ENCODE measurements at regions not wholly inside any gene's neighbourhood (a gene's known extent, or its start where the extent isn't known, plus 50 kb on each side); places are given as distances from the start of the nearest gene placed in this dataset.

DNA sequence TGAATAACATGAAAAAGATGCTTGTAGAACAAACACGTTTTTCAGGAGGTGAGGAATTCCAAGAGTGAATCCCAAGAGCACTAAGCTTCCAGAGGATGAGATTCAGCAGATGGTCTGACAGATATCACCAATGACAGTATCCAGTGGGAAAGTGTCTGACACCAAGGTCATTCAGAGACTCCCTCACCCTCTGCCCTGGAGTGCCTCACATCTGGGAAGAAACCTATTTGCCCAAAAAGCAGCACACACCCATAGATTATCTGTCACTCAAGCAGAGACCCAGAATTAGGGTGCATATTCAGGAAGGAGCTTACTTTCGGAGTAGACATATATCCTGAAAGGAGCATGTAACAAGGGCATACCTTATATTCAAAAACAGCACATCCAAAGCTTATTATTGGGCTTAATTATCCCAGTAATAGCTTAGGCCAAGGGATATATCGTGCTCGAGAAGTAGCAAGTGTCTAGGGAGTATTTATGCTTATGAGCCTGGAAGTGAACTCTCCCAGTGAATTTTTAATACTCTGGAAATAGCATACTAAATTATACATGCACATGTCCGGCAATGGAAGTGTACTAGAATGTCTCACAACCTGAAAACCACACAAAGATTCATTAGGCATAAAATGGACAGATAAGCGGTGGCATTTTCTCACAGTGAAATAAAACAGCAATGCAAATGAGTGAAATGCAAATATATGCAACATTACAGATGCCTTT lies 998.1 kb upstream of the TMEM132C start:
- DNase-seq (ENCODE audit: low read depth), result no peak

DNA sequence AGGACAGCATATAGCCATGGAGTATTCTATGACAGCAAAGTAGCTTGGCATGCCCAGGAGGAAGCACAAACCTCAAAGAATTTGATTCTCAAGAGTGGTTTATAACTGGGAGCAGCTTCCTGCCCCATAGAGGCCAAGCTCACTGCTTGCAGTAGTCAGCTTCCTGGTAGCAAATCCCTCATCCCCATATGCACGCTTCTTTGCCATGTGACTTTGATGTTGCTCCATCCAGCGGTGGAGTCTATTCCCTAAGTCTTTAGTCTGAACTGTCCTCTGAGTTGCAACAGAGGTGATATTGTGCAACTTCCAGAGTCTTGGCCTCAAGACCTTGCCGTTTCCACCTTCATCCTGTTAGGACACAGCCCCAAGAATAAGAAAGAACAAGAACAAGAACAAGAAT lies 996.8 kb upstream of the TMEM132C start:
- no peak for DNase-seq (ENCODE audit: low read depth)

DNA sequence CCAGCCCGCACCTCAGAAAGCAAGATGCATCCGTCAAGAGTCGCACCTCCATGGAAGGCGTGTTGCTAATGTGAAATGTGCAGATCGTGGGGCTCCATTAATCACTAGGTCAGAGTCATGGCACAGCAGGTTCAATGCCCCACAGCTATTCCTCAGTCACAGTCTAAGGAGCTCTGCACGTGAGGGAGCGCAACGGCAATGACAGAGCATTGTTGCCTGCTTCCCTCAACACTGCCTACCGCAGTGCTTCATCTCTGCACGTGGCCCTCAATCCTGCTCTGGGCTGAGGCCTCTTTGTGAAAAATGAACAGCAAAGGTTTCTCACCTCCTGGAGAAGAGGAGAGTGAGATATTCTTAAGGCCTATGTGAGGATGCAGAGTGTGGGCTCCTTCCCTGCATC lies 995.2 kb upstream of the TMEM132C start:
- no peak for DNase-seq (ENCODE audit: low read depth)

DNA sequence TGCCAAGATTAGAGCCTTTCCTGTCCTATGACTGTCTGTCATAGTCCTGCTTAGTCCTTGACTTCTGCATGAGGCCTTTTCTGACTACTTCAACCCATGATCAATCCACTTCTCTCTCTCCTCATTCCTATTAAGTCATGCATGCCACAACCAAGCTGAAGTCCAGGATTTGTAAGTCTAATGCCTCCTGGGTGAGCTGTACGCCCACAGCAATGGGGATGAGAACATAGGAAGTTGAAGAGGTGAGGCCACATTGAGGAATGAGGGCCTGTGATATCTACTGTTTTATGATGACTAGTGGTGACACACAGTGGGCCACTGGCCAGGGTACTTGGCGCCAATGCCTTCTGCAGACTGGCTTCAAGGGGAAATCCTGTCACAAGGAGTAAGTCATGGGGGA lies 994.1 kb upstream of the TMEM132C start:
- DNase-seq (ENCODE audit: low read depth), result no peak

DNA sequence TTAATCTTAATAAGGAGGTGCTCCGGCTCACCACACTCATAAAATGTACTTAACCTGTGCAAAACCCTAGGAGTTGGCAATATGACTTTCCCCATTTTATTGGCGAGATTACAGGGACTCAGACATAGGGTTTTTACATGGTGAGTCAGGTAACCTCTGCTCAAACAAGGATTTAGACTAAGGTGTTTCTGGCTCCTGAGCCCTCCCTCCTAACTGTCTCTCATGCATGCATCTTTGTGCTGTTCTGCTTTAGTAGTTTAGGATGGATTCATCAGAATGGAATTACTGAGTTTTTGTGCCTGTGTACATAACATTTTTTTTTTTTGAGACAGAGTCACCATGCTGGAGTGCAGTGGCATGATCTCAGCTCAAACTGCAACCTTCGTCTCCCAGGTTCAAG lies 993.3 kb upstream of the TMEM132C start:
- DNase-seq (ENCODE audit: low read depth), result no peak

DNA sequence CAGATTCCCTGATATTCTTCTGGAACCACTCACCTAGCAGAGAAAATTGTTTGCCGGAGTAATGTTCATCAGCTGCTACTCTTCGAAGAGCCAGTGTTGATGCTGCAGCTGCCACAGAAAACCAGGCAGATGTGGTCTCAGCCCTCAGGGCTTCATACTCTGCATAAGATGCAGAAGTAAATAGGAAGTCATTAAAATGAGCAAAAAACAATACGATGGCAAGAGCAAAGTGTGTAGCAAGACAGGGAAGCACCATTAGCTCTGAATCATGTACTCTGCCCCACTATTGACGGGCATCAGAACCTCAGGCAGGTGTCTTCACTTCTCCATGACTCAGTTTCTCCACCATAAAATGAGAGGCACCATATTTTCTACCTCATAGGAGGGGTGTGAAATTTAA lies 991.6 kb upstream of the TMEM132C start:
- DNase-seq (ENCODE audit: low read depth), result no peak

DNA sequence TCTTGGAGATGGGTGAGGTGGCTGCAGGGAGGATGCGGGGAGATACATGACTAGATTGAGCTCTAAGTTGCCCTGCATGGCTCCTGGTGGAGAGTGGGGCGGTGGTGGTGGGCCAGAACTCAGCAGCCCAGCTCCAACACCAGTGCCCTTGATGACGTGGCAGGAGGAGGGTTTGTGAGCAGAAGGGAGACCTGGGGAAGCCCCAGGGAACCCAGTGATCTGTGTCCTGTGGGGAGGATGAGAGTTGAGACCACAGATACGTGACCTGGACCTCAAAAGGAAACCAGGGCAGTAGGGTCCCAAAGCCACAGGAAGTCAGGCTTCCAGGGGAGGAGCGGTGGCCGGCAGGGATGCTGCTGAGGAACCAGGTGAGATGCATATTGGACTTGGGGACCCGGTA lies 989.1 kb upstream of the TMEM132C start:
- DNase-seq (ENCODE audit: low read depth), result no peak

DNA sequence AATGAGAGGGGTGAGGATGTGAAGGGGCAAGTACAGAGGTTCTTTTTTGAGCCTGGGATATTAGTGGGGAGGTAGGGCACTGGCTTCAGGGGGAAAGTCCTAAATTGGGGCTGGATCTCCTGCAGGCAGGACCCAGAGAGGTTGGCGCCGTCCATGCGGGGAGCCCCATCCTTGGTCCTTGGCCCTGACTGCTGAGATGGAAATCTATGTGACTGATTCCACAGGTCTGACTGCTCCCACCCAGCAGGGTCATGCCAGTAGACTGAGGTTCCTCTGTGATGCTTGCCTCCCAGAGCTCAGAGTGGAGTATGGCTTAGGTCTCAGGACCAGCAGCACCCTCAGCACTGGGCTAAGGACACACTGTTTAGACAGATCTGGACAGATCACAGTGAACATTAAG lies 988.6 kb upstream of the TMEM132C start:
- no peak for DNase-seq (ENCODE audit: low read depth)

DNA sequence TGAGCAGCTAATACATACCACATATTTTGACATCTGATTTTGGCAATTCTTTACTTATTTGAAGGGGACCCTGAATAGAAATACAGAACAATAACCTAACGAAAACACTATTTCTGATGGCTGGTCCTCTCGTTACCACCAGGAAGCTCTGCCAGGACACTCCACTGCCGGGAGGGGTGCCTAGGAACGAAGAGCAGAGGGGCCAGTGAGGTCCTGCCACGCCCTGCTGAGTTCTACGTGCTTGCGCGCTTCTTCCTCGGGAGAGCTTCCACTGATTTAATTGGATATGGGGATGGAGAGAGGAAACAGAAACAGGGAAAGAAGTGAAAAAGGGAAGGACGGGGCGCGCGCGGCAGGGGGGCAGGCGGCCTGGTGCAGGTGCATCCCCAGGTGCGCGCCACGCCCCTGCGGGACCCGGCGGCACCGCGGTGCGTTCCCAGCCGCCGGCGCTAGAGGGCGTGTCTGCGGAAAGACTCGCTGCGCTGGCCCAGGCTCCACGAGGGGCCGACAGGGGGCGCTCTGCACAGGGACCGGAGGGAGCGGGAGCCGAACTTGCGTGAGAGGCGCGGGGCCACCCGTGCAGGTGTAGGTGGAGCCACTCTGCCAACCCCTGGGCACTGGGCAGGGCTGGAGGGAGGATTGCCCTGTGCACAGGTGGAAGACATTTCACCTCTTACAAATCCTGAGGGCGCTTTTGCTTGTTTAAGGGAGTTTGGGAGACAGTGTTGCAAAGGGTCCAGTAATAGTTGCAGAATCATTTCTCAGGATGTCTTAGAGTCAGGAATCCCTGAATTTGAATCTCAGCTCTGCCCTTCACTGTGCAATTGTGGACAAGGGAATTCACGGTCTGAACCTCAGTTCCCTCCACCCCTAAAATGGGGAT lies 986.3 kb upstream of the TMEM132C start:
- peak; percentile 19 for DNase-seq (ENCODE audit: low read depth)

DNA sequence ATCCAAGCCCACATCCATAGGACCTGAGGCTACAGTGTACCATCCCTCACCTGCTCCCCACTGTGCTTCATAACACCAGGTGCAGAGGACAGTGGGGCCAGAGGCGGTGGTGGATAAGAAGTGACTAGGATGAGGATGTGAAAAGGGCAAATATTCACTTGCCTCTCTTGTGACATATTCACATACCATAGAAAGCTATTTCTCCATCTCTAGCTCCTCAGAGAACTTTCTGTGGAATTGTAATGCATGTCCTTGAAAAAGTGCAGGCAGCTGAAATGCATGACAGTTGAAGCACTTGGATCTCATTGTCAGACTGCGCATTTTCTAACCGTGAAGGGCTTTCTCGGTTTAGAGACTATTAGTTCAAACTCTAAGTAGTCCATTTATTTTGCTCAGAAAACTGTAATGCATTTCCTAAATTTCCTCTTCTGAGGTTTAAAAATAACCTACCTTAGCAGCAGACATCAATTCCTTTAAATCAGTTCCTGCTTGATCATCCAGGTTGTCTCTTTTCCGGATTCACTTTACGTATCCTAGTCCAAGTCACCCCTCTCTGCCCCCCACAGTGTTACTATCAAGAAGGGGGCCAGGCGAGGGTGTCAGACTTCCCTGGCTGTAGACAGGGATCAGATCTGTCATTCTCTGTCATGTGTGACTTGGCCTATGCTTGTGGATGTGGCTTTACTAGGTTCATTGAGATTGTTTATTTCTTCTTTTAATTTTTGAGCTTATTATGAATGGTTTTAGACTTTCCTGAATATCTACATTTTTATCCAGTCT lies 984.0 kb upstream of the TMEM132C start:
- DNase-seq (ENCODE audit: low read depth), result no peak

DNA sequence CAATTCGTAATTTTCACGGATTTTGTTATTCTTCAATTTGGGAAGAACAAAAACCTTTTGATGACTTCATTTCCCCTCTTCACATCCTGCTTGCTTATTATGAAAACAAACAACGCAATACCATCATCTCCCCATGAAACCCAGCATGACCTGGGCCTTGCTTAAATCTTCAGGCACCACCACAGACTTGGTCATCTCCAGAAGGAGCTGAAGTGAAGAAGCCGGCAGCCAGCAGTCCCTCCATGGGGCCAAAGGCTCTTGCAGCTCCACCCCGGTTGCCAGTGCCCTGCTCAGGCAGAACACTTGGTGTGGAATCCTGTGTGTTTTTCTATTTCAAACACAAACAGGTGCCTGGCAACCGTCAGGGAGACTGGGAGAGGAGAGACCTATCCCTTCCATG lies 982.9 kb upstream of the TMEM132C start:
- no peak for DNase-seq (ENCODE audit: low read depth)

DNA sequence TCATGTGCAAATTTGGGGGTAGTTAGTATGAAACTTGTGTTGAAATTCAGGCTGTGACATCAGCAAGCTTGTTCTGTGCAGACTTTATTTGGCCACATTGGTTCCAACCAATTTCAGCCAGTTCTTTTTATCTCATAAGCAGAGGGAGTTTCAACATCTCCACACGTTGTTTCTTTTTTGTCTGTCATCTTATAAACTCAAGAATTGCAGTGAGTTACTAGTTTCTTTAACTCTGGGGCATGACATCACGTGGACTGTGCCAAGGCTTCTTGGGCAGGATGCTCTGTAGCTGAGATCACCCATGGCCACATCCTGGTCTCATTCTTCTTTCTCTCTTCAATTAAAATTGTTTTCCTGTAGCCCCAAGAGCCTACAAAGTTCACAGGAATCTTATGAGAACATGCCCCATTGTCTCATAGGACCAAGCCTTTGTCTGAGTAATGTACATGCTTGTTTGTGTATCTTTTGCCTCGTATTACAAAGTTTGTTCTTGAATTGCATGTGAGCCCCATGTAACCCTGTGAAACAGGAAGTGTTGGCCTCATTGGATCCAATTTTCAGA lies 982.0 kb upstream of the TMEM132C start:
- DNase-seq (ENCODE audit: low read depth), result no peak

DNA sequence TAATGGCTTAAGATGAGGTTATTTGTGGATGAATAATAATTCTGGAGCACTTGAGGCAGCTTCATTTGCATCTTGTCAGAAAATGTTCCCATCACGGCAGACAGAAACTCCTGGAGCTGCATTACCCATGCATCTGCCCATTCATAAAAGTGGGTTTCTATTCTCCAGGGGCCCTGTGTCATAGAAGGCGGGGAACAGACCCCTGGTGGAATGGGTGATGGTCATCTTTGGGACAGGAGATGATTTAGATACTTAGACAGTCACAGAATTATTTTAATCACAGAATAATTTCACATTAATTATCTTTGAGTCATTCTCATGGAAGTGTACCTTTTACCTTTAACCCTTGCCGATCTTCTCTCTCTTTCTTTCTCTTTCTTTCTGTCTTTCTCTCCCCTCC lies 980.7 kb upstream of the TMEM132C start:
- DNase-seq (ENCODE audit: low read depth), result no peak

DNA sequence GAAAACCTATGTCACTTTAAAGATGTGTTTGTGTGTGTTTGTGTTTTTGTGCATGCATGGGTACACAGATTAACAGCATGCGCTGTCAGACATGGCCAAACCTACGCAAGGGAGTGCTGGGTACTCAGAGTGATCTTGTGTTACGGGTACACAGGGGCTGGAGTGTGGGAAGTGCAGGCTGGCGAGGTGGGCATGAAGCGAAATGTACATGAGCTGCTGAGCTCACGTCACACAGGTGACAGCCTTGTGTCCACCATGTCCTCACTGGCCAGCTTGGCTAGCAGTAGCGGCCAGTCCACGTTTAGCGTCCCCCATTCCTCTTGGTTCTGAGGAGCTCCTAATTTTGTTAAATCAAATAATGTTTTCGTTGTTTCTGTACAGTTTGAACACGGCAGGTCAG lies 979.7 kb upstream of the TMEM132C start:
- no peak for DNase-seq (ENCODE audit: low read depth)

DNA sequence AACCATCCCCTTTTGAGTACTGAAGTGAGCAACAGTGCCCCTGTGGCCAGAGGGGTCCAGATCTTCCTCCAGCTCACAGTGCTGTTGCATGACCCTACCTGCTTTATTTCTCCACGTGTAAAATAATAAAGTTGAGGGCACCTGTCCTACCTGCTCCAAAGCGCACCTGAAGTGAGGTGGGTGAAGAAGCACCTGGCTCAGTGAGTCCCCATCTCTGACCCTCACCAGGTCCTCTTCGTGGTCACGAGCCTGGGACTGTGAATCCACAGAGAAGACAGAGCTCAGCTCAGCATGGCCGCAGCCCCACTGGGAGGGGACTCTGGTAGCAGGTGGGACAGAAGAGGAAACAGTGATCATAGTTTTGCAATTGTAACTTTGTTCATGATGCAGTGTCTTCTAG lies 976.7 kb upstream of the TMEM132C start:
- no peak for DNase-seq (ENCODE audit: low read depth)

DNA sequence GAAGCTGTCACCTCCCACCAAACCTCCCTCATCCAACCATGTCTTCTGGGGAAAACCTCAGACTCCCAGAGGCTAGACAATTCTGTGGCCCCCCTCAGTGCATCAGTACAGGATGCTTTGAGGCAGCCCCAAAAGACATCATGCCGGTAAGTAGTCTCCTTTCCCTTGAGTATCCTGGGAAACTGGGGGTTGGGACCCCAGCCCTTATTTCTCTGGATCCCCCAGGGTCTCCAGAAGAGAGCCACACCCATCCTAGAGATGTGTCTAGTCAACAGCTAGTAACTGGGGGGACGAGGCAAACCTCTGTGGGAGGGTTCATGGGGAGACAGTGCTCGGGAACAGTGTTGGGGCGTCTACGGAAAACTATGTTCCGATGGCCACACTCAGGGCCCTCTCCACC lies 974.2 kb upstream of the TMEM132C start:
- DNase-seq (ENCODE audit: low read depth), result no peak

DNA sequence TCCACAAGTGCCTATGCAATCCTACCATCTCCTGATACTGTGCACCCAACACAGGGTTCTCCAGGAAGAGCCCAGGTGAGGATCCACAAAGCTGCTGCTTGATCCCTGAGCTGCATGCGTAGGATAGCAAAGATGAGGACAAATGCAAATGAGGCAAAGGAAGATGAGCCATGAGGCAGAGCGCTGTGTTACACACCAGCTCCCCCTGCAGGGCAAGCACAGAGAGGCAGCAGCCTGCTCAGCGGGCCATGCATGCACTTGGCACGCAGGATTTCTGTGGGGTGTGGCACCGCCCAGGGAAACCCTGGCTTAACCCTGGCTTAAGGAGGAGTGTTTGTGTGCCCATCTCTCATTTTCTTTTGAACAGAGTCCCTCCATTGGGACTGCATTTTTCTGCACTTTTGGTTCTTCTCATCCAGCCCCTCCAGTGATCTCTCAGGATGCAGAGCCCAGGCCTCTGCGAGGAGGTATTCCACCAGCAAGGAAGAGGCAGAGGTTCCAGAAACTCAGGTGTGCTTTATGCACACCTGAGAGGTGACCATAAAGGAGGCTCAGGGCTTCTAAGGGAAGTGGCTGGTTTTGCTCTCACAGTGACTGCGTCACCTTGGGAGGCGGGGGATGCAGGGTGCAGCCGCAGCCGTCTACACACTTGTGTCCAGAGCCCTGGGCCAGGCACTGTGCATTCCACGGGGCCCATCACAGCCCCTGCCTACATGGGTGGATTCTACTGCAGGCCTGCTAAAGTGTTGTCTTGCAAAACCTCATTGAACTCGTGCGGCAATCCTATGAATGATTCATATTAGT lies 973.3 kb upstream of the TMEM132C start:
- DNase-seq (ENCODE audit: low read depth), result peak; percentile 9

DNA sequence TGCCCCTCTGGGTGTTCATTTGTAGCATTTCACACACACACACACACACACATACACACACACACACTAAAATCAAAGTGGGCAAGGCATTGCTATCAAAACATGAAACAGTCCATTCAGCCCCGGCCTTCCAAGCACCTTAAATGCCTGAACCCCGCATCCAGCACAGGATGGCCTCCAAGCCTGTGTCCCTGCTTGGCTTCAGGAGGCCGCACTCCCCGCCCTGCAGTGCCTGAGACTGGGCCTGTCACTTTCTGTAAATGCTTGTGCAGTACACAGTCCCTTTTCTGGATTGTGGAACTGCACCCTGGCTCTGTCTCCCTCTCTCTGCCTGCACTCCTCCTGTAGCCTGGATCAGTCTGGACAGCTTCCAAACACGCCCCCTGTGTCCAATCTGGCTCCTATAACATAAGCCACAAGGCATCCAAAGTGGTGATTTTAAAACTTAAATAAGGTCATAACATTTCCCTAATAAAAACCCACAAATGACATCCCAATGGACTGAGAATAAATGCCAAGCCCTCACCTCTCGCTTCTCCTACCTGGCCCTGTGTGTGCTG lies 972.2 kb upstream of the TMEM132C start:
- DNase-seq (ENCODE audit: low read depth), result no peak

DNA sequence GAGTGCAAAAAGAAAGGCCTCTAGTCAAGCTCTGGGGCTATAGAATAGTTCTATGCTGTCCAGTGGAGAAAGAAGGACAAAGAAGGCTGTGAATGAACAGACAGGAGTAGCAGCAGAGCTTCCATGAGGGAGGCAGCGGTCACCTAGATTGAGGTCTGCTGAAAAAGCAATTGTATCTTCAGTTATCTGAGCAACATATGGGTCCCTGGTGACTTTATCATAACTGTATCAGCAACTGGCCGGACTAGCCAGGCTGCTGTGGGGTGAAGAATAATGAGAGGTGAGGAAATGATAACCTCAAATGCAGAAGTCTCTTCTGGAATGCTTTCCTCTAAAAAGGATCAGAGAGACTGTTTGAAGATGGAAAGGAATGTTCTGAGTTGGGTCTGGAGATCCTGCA lies 971.3 kb upstream of the TMEM132C start:
- no peak for DNase-seq (ENCODE audit: low read depth)

DNA sequence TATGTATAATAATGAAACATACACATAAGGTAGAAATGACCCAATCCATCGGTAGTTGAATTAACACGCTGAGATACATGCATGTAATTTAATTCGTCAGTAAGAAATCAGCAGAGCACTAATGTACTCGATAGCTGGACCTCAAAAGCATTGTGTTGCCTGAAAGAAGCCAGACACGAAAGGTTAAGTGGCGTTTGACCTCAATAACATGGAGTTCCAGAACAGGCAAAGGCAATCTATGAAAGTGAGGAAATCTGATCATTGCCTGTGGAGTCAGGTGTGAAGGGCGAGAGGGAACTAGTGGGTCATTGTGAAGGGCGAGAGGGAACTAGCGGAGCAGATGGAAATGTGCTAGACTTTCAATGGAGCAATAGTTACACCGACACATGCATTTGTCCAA lies 970.4 kb upstream of the TMEM132C start:
- no peak for DNase-seq (ENCODE audit: low read depth)

DNA sequence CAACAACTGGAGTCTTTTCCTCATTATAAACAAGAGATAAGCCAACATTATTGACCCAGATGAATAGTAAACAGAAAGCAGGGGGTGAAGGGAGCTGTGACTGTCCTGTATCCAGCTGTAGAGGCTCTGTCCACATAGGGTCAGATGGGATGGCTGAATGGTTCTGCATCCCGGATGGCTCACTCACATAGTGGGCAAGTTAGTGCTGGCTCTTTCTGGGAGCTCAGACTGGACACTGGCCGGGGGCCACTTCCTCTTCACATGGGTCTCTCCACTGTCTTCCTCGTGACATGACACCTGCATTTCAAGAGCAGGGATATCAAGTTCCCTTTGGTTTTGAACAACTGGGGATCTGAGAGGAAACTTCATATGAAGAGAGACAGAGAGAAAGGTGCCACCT lies 969.6 kb upstream of the TMEM132C start:
- DNase-seq (ENCODE audit: low read depth), result no peak
